ENCODE measurements at regions not wholly inside any gene's neighbourhood (a gene's known extent, or its start where the extent isn't known, plus 50 kb on each side); places are given as distances from the start of the nearest gene placed in this dataset.

GRCh38 chr14:95409477-95410272 is 90.0 kb upstream of the CLMN start:
- DNase-seq, result no peak

- no peak for DNase-seq
Observed at GRCh38 chr14:95408731-95409476, 89.2 kb upstream of the CLMN start.

- DNase-seq, result no peak
Observed at GRCh38 chr14:95407354-95407753, 87.6 kb upstream of the CLMN start.

GRCh38 chr14:95406756-95407277 is 87.1 kb upstream of the CLMN start:
- no peak for DNase-seq

GRCh38 chr14:95404583-95404982 is 84.9 kb upstream of the CLMN start:
- DNase-seq, result no peak

GRCh38 chr14:95402578-95402977 is 82.9 kb upstream of the CLMN start:
- DNase-seq, result no peak

GRCh38 chr14:95402176-95402575 is 82.5 kb upstream of the CLMN start:
- DNase-seq, result no peak

GRCh38 chr14:95398630-95399547 is 79.2 kb upstream of the CLMN start:
- no peak for DNase-seq

- no peak for DNase-seq
Observed at GRCh38 chr14:95397325-95397724, 77.6 kb upstream of the CLMN start.

- DNase-seq, result no peak
Observed at GRCh38 chr14:95396221-95396620, 76.5 kb upstream of the CLMN start.

- no peak for DNase-seq
Observed at GRCh38 chr14:95395098-95395737, 75.5 kb upstream of the CLMN start.

GRCh38 chr14:95394297-95395097 is 74.8 kb upstream of the CLMN start:
- no peak for DNase-seq

- DNase-seq, result no peak
Observed at GRCh38 chr14:95392841-95393240, 73.1 kb upstream of the CLMN start.

GRCh38 chr14:95391331-95391730 is 71.6 kb upstream of the CLMN start:
- DNase-seq, result no peak

- DNase-seq, result no peak
Observed at GRCh38 chr14:95389471-95390011, 69.8 kb upstream of the CLMN start.

GRCh38 chr14:95388699-95389098 is 69.0 kb upstream of the CLMN start:
- no peak for DNase-seq

GRCh38 chr14:95387826-95388445 is 68.2 kb upstream of the CLMN start:
- no peak for DNase-seq

GRCh38 chr14:95386536-95387095 is 66.9 kb upstream of the CLMN start:
- DNase-seq, result no peak

GRCh38 chr14:95385701-95386100 is 66.0 kb upstream of the CLMN start:
- DNase-seq, result no peak

GRCh38 chr14:95382747-95383146 is 63.0 kb upstream of the CLMN start:
- no peak for DNase-seq

- no peak for DNase-seq
Observed at GRCh38 chr14:95381726-95382125, 62.0 kb upstream of the CLMN start.
